ENCODE measurements at regions not wholly inside any gene's neighbourhood (a gene's known extent, or its start where the extent isn't known, plus 50 kb on each side); places are given as distances from the start of the nearest gene placed in this dataset.

- H3K4me3 ChIP-seq (replicated peaks in 1 of 2; ENCODE audit: low read depth in 1 of 2, low read length in 2 of 2) = no peak overlapping the region
- H2AFZ ChIP-seq (ENCODE audit: low read depth, low read length, poor library complexity, severe bottlenecking) = no peak overlapping the region
- CTCF ChIA-PET = no interaction called here
- DNase-seq (ENCODE audit: low read depth, low spot score) (no peak), ATAC-seq (no peak)
- POLR2A ChIA-PET = no interaction called here
- TF ChIP-seq EZH2 (IDR thresholded peaks at IDR 0.05) = no peak
- TF ChIP-seq EZH2phosphoT487 (IDR thresholded peaks at IDR 0.05; ENCODE audit: borderline replicate concordance) = no peak
- no peak for TF ChIP-seq JUND (IDR thresholded peaks at IDR 0.05)
- TF ChIP-seq ZFX (IDR thresholded peaks at IDR 0.05) = no peak
- no peak for TF ChIP-seq ZBTB33 (IDR thresholded peaks at IDR 0.05; ENCODE audit: extremely low read depth, insufficient replicate concordance, low read length)
- no peak for TF ChIP-seq ZNF274 (IDR thresholded peaks at IDR 0.05; ENCODE audit: low read depth, low read length)
- no peak for TF ChIP-seq CBX3 (IDR thresholded peaks at IDR 0.05; ENCODE audit: low read depth)
- no peak for TF ChIP-seq EGR1 (IDR thresholded peaks at IDR 0.05; ENCODE audit: low read depth)
- no peak for TF ChIP-seq FOSL1 (IDR thresholded peaks at IDR 0.05; ENCODE audit: low read depth)
- no peak for TF ChIP-seq POLR2AphosphoS5 (IDR thresholded peaks at IDR 0.05; ENCODE audit: low read depth, low read length)
- no peak for TF ChIP-seq ATF3 (IDR thresholded peaks at IDR 0.05)
- TF ChIP-seq SRF (IDR thresholded peaks at IDR 0.05; ENCODE audit: low read depth) = no peak
- TF ChIP-seq MAX (IDR thresholded peaks at IDR 0.05) = no peak
- no peak for TF ChIP-seq POLR2A (IDR thresholded peaks at IDR 0.05; ENCODE audit: borderline replicate concordance, extremely low read depth, insufficient read depth, insufficient read length)
- TF ChIP-seq CEBPB (IDR thresholded peaks at IDR 0.05; ENCODE audit: low read depth) = no peak
- TF ChIP-seq CTCF (IDR thresholded peaks at IDR 0.05 in 2 of 3, conservative IDR thresholded peaks at IDR 0.05 in 1 of 3; ENCODE audit: borderline replicate concordance in 1 of 3, insufficient read depth in 1 of 3, low read depth in 2 of 3, low read length in 2 of 3) = no peak
- TF ChIP-seq YY1 (IDR thresholded peaks at IDR 0.05; ENCODE audit: extremely low read depth, insufficient replicate concordance, low read depth, low read length) = no peak
- no TSS peak for BruUV-seq (replicated peaks)
- no peaks in the 10 kb centered on the region for H3K9me2 ChIP-seq (ENCODE audit: insufficient read depth)
- H3K9me3 ChIP-seq (ENCODE audit: control insufficient read depth in 1 of 2, insufficient read depth in 1 of 2, low read depth in 1 of 2, low read length in 2 of 2) = no peaks in the 10 kb centered on the region
- H3K9ac ChIP-seq (ENCODE audit: low read length) = no peak overlapping the region
- no peak overlapping the region for H3K4me2 ChIP-seq (ENCODE audit: low read length)
- no peak overlapping the region for H3K27ac ChIP-seq (ENCODE audit: low read depth, low read length)
- H3K36me3 ChIP-seq (ENCODE audit: control insufficient read depth in 1 of 2, insufficient read depth in 2 of 2, low read length in 2 of 2) = no peaks in the 10 kb centered on the region
- RAD21 ChIA-PET (ENCODE audit: low non-redundant PET in 1 of 2, low total read pairs in 2 of 2, uncharacterized antibody in 2 of 2, unreplicated experiment in 2 of 2) = no interaction called here
- no peaks in the 10 kb centered on the region for H3K27me3 ChIP-seq (ENCODE audit: insufficient read depth, low read length)
- no peaks in the 10 kb centered on the region; a peak in 1 of 4 replicates for H3K4me1 ChIP-seq (ENCODE audit: control insufficient read depth in 1 of 2, insufficient read depth in 2 of 2, low read length in 2 of 2)
- intact Hi-C loops (cut with micrococcal nuclease) = no loop called here
- no peaks in the 10 kb centered on the region for H3K79me2 ChIP-seq (ENCODE audit: insufficient read depth, low read length)
- no peaks in the 10 kb centered on the region for H4K20me1 ChIP-seq (ENCODE audit: insufficient read depth)
Observed at GRCh38 chr6:113496166-113496565, 361.0 kb upstream of the MARCKS start.
